B cell (primary cell): ENCODE measurements at regions not wholly inside any gene's neighbourhood (a gene's known extent, or its start where the extent isn't known, plus 50 kb on each side); places are given as distances from the start of the nearest gene placed in this dataset.

ENCODE experiments used
- CTCF ChIP-seq: fragments of 200-600 bp; IDR thresholded peaks from one replicate; pipeline ENCODE4 v1.8.0; 2022; ENCODE audit warnings: antibody characterized with exemption, mild to moderate bottlenecking
- EZH2 ChIP-seq: IDR thresholded peaks from 2 replicates; pipeline ENCODE4 v1.6.1; 2012; ENCODE audit warnings: borderline replicate concordance, low read depth, mild to moderate bottlenecking, moderate library complexity, low read length; ENCODE audit not compliant: insufficient read depth, poor library complexity, severe bottlenecking

GRCh38 chr3:18778094-18778493 lies 353.0 kb upstream of the SATB1 start:
- no peak for TF ChIP-seq CTCF
- no peak for TF ChIP-seq EZH2
